HCT116 (cell line): ENCODE measurements at regions not wholly inside any gene's neighbourhood (a gene's known extent, or its start where the extent isn't known, plus 50 kb on each side); places are given as distances from the start of the nearest gene placed in this dataset.

Experiments used
- ATAC-seq: fragments of 200-7000 bp; cut with Tn5 transposase; 2 replicates; pipeline ENCODE4 v1.9.1; 2020; ENCODE audit warnings: mild to moderate bottlenecking, moderate library complexity
- BruUV-seq: library from RNA; stranded (reverse); fragments of 400-500 nt; replicated peaks from 2 replicates; lab custom pipeline; 2021; lab: Mats Ljungman, UMichigan
- CTCF ChIA-PET: fragments of 300-600 bp; sonication (Branson Sonifier 250); formaldehyde crosslinking; loops from one replicate; lab custom pipeline; 2021; ENCODE audit warnings: antibody characterized with exemption; lab: Charles Lee
- POLR2A ChIA-PET: fragments of 300-600, 350-600 bp; sonication (Branson Sonifier 250); formaldehyde crosslinking; loops from one replicate; lab custom pipeline; 2021; ENCODE audit warnings: antibody characterized with exemption; lab: Charles Lee
- RAD21 ChIA-PET, 2 experiments: fragments of 300-600 bp; sonication (Branson Sonifier 250); formaldehyde crosslinking; loops; one replicate each; lab custom pipeline; 2023; ENCODE audit warnings: low total read pairs in 2 of 2; ENCODE audit not compliant: uncharacterized antibody in 2 of 2, unreplicated experiment in 2 of 2, low non-redundant PET in 1 of 2; lab: Charles Lee
- DNase-seq: peaks from one replicate; pipeline ENCODE4 v3.0.0-alpha.2; 2010; ENCODE audit warnings: low read depth, low spot score
- H2AFZ ChIP-seq: fragments of 200-600 bp; shearing (Covaris generic), sonication (generic); 2 replicates; pipeline ENCODE4 v1.6.1; 2017; ENCODE audit warnings: low read depth, mixed run types, mixed read lengths, antibody characterized with exemption, low read length; ENCODE audit not compliant: poor library complexity, severe bottlenecking
- H3K27ac ChIP-seq: 2 replicates; pipeline ENCODE4 v1.5.1; 2012; ENCODE audit warnings: low read depth, low read length
- H3K27me3 ChIP-seq: fragments of 200-600 bp; sonication (generic); 2 replicates; pipeline ENCODE4 v1.6.1; 2016; ENCODE audit warnings: mixed run types, low read length, mixed read lengths; ENCODE audit not compliant: insufficient read depth
- H3K36me3 ChIP-seq, 2 experiments: fragments of 200-500 bp in 1 of 2; fragments of 200-600 bp in 1 of 2; sonication (Bioruptor generic) in 1 of 2; sonication (generic) in 1 of 2; 2 replicates each; pipeline versions ENCODE4 v1.5.1 to v1.6.1; 2014 to 2016; ENCODE audit warnings: low read length in 2 of 2, inconsistent platforms in 1 of 2, mixed read lengths in 1 of 2, mixed run types in 1 of 2; ENCODE audit not compliant: insufficient read depth in 2 of 2, control insufficient read depth in 1 of 2
- H3K4me1 ChIP-seq, 2 experiments: fragments of 200-600 bp in 1 of 2; sonication (generic) in 1 of 2; 2 replicates each; pipeline versions ENCODE4 v1.5.1 to v1.6.1; 2012 to 2017; ENCODE audit warnings: low read length in 2 of 2, inconsistent platforms in 1 of 2, mild to moderate bottlenecking in 1 of 2, mixed read lengths in 1 of 2, mixed run types in 1 of 2, moderate library complexity in 1 of 2; ENCODE audit not compliant: insufficient read depth in 2 of 2, control insufficient read depth in 1 of 2
- H3K4me2 ChIP-seq: fragments of 200-600 bp; sonication (generic); 2 replicates; pipeline ENCODE4 v1.6.1; 2017; ENCODE audit warnings: mixed run types, low read length, mixed read lengths
- H3K4me3 ChIP-seq, 2 experiments: fragments of 200-600 bp in 1 of 2; sonication (generic) in 1 of 2; replicated peaks in 1 of 2; 2 replicates each; pipeline ENCODE4 v1.5.1; 2011 to 2016; ENCODE audit warnings: low read length in 2 of 2, control low read depth in 1 of 2, low read depth in 1 of 2, mild to moderate bottlenecking in 1 of 2, mixed read lengths in 1 of 2, mixed run types in 1 of 2
- H3K79me2 ChIP-seq: fragments of 200-600 bp; sonication (generic); 2 replicates; pipeline ENCODE4 v1.6.1; 2017; ENCODE audit warnings: mild to moderate bottlenecking, mixed run types, low read length, moderate library complexity, mixed read lengths; ENCODE audit not compliant: insufficient read depth
- H3K9ac ChIP-seq: fragments of 200-600 bp; sonication (generic); 2 replicates; pipeline ENCODE4 v1.6.1; 2016; ENCODE audit warnings: low read length, mixed read lengths
- H3K9me2 ChIP-seq: fragments of 200-600 bp; sonication (generic), shearing (Covaris generic); 2 replicates; pipeline ENCODE4 v1.6.1; 2017; ENCODE audit warnings: mixed run types, mild to moderate bottlenecking, moderate library complexity; ENCODE audit not compliant: insufficient read depth
- H3K9me3 ChIP-seq, 2 experiments: fragments of 200-500 bp in 1 of 2; fragments of 200-600 bp in 1 of 2; sonication (Bioruptor generic) in 1 of 2; sonication (generic) in 1 of 2; 2 replicates each; pipeline ENCODE4 v1.6.1; 2014 to 2017; ENCODE audit warnings: low read length in 2 of 2, mixed read lengths in 2 of 2, inconsistent platforms in 1 of 2, low read depth in 1 of 2, mild to moderate bottlenecking in 1 of 2, mixed run types in 1 of 2, moderate library complexity in 1 of 2; ENCODE audit not compliant: control insufficient read depth in 1 of 2, insufficient read depth in 1 of 2
- H4K20me1 ChIP-seq: fragments of 200-600 bp; sonication (generic), shearing (Covaris generic); 2 replicates; pipeline ENCODE4 v1.6.1; 2017; ENCODE audit warnings: mixed run types, mild to moderate bottlenecking, moderate library complexity; ENCODE audit not compliant: insufficient read depth
- CBX3 ChIP-seq: IDR thresholded peaks from 2 replicates; pipeline ENCODE4 v1.6.1; 2012; ENCODE audit warnings: low read depth
- EZH2 ChIP-seq: fragments of 200-600 bp; sonication (generic); IDR thresholded peaks from 2 replicates; pipeline ENCODE4 v1.6.1; 2017; ENCODE audit warnings: antibody characterized with exemption, mixed run types
- POLR2A ChIP-seq: IDR thresholded peaks from 2 replicates; pipeline ENCODE4 v1.7.0; 2011; ENCODE audit warnings: borderline replicate concordance; ENCODE audit not compliant: insufficient read depth, insufficient read length; ENCODE audit errors: extremely low read depth
- POLR2AphosphoS5 ChIP-seq: IDR thresholded peaks from 2 replicates; pipeline ENCODE4 v1.6.1; 2011; ENCODE audit warnings: mild to moderate bottlenecking, low read depth, low read length, moderate library complexity
- SIN3A ChIP-seq: IDR thresholded peaks from 2 replicates; pipeline ENCODE4 v1.6.1; 2012; ENCODE audit warnings: low read depth
- SP1 ChIP-seq: IDR thresholded peaks from 2 replicates; pipeline ENCODE4 v1.6.1; 2012; ENCODE audit warnings: low read depth
- SRF ChIP-seq: IDR thresholded peaks from 2 replicates; pipeline ENCODE4 v1.6.1; 2012; ENCODE audit warnings: low read depth
- TCF7L2 ChIP-seq: IDR thresholded peaks from 2 replicates; pipeline ENCODE4 v1.7.0; 2011; ENCODE audit warnings: borderline replicate concordance, inconsistent platforms; ENCODE audit not compliant: insufficient read depth, insufficient read length; ENCODE audit errors: extremely low read depth
- ZNF274 ChIP-seq: fragments of 200-500 bp; sonication (Bioruptor generic); IDR thresholded peaks from 2 replicates; pipeline ENCODE4 v1.6.1; 2014; ENCODE audit warnings: mild to moderate bottlenecking, low read depth, low read length, inconsistent platforms
- intact Hi-C: fragments of 100-400 bp; cut with micrococcal nuclease; formaldehyde crosslinking; loops from 2 replicates; pipeline ENCODE4 v1.10.0; 2022
- TF ChIP-seq, protein P1 (sequence below), 3 experiments: fragments of 200-600 bp in 1 of 3; sonication (generic) in 1 of 3; IDR thresholded peaks in 2 of 3; conservative IDR thresholded peaks in 1 of 3; 2 replicates each; pipeline ENCODE4 v1.5.1; 2012 to 2017; ENCODE audit warnings: low read depth in 2 of 3, low read length in 2 of 3, antibody characterized with exemption in 1 of 3, borderline replicate concordance in 1 of 3, control low read depth in 1 of 3, mild to moderate bottlenecking in 1 of 3, mixed read lengths in 1 of 3, mixed run types in 1 of 3, moderate library complexity in 1 of 3; ENCODE audit not compliant: insufficient read depth in 1 of 3
- TF ChIP-seq, protein P2 (sequence below): IDR thresholded peaks from 2 replicates; pipeline ENCODE4 v1.6.1; 2012; ENCODE audit warnings: low read depth

DNA sequence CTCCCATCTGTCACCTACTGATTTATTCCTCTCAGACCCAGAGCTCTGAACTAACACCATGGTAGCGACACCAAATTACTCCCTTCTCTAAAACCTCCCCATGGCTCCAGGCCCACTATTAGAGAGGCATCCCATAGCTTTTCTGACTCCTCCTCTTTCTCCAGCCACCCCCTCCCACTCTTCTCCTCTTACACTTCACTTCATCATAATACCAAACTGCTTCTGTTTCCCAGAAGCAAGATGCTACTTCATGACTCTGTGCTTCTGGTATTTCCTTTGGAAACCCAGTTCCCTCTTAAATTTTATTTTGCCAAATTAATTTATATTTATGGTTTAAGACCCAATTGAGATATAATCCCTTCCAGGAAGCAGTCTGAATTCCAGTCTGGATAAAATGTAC, 465.1 kb upstream of the PDZRN3 start:
- no peaks in the 10 kb centered on the region for H3K27me3 ChIP-seq
- intact Hi-C loops: no loop called here
- no peaks in the 10 kb centered on the region for H4K20me1 ChIP-seq
- no peaks in the 10 kb centered on the region for H3K9me2 ChIP-seq
- no peaks in the 10 kb centered on the region for H3K4me1 ChIP-seq
- no peaks in the 10 kb centered on the region for H3K79me2 ChIP-seq
- H3K4me3 ChIP-seq: no peak overlapping the region
- ChIA-PET CTCF (no interaction called here), POLR2A (no interaction called here), RAD21 (no interaction called here)
- H2AFZ ChIP-seq: no peak overlapping the region
- peaks cover 0 to 25% of the 10 kb centered on the region in 2 experiments; a peak in 2 of 4 replicates for H3K9me3 ChIP-seq
- no peaks in the 10 kb centered on the region for H3K36me3 ChIP-seq
- no peak overlapping the region for H3K4me2 ChIP-seq
- ATAC-seq (no peak), DNase-seq (no peak)
- H3K9ac ChIP-seq: no peak overlapping the region
- BruUV-seq: no TSS peak
- TF ChIP-seq, protein P1, sequence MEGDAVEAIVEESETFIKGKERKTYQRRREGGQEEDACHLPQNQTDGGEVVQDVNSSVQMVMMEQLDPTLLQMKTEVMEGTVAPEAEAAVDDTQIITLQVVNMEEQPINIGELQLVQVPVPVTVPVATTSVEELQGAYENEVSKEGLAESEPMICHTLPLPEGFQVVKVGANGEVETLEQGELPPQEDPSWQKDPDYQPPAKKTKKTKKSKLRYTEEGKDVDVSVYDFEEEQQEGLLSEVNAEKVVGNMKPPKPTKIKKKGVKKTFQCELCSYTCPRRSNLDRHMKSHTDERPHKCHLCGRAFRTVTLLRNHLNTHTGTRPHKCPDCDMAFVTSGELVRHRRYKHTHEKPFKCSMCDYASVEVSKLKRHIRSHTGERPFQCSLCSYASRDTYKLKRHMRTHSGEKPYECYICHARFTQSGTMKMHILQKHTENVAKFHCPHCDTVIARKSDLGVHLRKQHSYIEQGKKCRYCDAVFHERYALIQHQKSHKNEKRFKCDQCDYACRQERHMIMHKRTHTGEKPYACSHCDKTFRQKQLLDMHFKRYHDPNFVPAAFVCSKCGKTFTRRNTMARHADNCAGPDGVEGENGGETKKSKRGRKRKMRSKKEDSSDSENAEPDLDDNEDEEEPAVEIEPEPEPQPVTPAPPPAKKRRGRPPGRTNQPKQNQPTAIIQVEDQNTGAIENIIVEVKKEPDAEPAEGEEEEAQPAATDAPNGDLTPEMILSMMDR (IDR thresholded peaks at IDR 0.05 in 2 of 3, conservative IDR thresholded peaks at IDR 0.05 in 1 of 3; ENCODE audit: borderline replicate concordance in 1 of 3, insufficient read depth in 1 of 3, low read depth in 2 of 3, low read length in 2 of 3): no peak
- TF ChIP-seq SRF: no peak
- TF ChIP-seq, protein P2, sequence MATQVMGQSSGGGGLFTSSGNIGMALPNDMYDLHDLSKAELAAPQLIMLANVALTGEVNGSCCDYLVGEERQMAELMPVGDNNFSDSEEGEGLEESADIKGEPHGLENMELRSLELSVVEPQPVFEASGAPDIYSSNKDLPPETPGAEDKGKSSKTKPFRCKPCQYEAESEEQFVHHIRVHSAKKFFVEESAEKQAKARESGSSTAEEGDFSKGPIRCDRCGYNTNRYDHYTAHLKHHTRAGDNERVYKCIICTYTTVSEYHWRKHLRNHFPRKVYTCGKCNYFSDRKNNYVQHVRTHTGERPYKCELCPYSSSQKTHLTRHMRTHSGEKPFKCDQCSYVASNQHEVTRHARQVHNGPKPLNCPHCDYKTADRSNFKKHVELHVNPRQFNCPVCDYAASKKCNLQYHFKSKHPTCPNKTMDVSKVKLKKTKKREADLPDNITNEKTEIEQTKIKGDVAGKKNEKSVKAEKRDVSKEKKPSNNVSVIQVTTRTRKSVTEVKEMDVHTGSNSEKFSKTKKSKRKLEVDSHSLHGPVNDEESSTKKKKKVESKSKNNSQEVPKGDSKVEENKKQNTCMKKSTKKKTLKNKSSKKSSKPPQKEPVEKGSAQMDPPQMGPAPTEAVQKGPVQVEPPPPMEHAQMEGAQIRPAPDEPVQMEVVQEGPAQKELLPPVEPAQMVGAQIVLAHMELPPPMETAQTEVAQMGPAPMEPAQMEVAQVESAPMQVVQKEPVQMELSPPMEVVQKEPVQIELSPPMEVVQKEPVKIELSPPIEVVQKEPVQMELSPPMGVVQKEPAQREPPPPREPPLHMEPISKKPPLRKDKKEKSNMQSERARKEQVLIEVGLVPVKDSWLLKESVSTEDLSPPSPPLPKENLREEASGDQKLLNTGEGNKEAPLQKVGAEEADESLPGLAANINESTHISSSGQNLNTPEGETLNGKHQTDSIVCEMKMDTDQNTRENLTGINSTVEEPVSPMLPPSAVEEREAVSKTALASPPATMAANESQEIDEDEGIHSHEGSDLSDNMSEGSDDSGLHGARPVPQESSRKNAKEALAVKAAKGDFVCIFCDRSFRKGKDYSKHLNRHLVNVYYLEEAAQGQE: no peak
- TF ChIP-seq SIN3A: no peak
- no peak for TF ChIP-seq POLR2A
- no peak for TF ChIP-seq TCF7L2
- TF ChIP-seq EZH2: no peak
- no peak for TF ChIP-seq ZNF274
- TF ChIP-seq CBX3: no peak
- no peak for TF ChIP-seq POLR2AphosphoS5
- no peak for TF ChIP-seq SP1
- H3K27ac ChIP-seq: no peak overlapping the region
